Heart right ventricle (tissue), 16 donors: ENCODE measurements at regions not wholly inside any gene's neighbourhood (a gene's known extent, or its start where the extent isn't known, plus 50 kb on each side); places are given as distances from the start of the nearest gene placed in this dataset.

Source experiments
- ATAC-seq, 8 donors: fragments of 200-7000 bp; cut with Tn5 transposase; one replicate each; pipeline ENCODE4 v1.9.1; 2020; ENCODE audit warnings: mild to moderate bottlenecking in 8 of 8, moderate library complexity in 8 of 8, moderate number of reproducible peaks in 1 of 8
- DNase-seq, 2 donors: peaks; one replicate each; pipeline ENCODE4 v3.0.0-alpha.2; 2020
- H3K27ac ChIP-seq, 10 donors: fragments of 200-600 bp; sonication (generic) in 2 of 10; one replicate each; pipeline versions ENCODE4 v1.5.0 to v1.8.0; 2020 to 2022; ENCODE audit warnings: mild to moderate bottlenecking in 3 of 10
- H3K27me3 ChIP-seq, 7 donors: fragments of 200-600 bp; one replicate each; pipeline ENCODE4 v1.8.0; 2021 to 2022; ENCODE audit warnings: mild to moderate bottlenecking in 2 of 7
- H3K36me3 ChIP-seq, 9 donors: fragments of 200-600 bp; sonication (generic) in 1 of 9; one replicate each; pipeline versions ENCODE4 v1.5.0 to v1.8.0; 2020 to 2022; ENCODE audit warnings: mild to moderate bottlenecking in 2 of 9
- H3K4me1 ChIP-seq, 9 donors: fragments of 200-600 bp; sonication (generic) in 1 of 9; one replicate each; pipeline versions ENCODE4 v1.5.0 to v1.8.0; 2020 to 2022; ENCODE audit warnings: mild to moderate bottlenecking in 4 of 9
- H3K4me3 ChIP-seq, 10 donors: fragments of 200-600 bp; sonication (generic) in 2 of 10; one replicate each; pipeline versions ENCODE4 v1.5.0 to v1.8.0; 2020 to 2022; ENCODE audit warnings: mild to moderate bottlenecking in 7 of 10, moderate library complexity in 2 of 10
- H3K9me3 ChIP-seq, 11 donors: fragments of 200-600 bp in 10 of 11; sonication (generic) in 2 of 11; one replicate each; pipeline versions ENCODE4 v1.5.0 to v1.8.0; 2013 to 2022; ENCODE audit warnings: mild to moderate bottlenecking in 2 of 11, control low read depth in 1 of 11, moderate library complexity in 1 of 11
- WGBS, 2 donors: extraction: QIAGEN DNeasy Blood & Tissue Kit; methylation state at CpG; one replicate each; pipeline ENCODE4 v1.1.7; 2013; ENCODE audit warnings: inconsistent platforms in 1 of 2; 5-methylcytosine and 5-hydroxymethylcytosine counted together
- intact Hi-C, 10 donors: fragments of 100-400 bp; cut with DNase I; formaldehyde crosslinking; loops; one replicate each; pipeline versions ENCODE4 v1.11.1 to v1.14.2; 2022
- TF ChIP-seq, protein P1 (sequence below), 9 donors: fragments of 200-600 bp; sonication (generic) in 2 of 9; IDR thresholded peaks; one replicate each; pipeline versions ENCODE4 v1.5.0 to v1.8.0; 2021 to 2022; ENCODE audit warnings: antibody characterized with exemption in 9 of 9, mild to moderate bottlenecking in 5 of 9, moderate library complexity in 1 of 9
- donor health status: Arrhythmogenic right ventricular cardiomyopathy.
- donor health status: ischemic (EF 13 %, LVEDD 7.1; RV severe dilation, severe dysfunction).
- donor health status: healthy with polysubstance abuse.
- donor health status: DM: no; HTN: yes; CAD: no.
- donor health status: DM: no; HTN: no; CAD: no.
- donor health status: ischemic (EF 25% LVEDD 6.9; RV normal size, moderate dysfunction).
- donor health status: ischemic (EF 25% LVEDD 5.7; RV mildly dilated, moderate dysfunction).
- donor health status: healthy.
- donor health status: DM: yes; HTN: yes; CAD: no.
- donor health status: Ischemic cardiomyopathy.
- donor health status: ischemic (EF 35%, LVEDD 5.7; RV mildly dilated, moderate dysfunction).
- donor health status: nonischemic (EF 11% LVEDD 7.7; RV severe dilation, severe dysfunction).
- donor health status: DM: yes; HTN: yes; CAD: no.
- donor health status: PGD.
- donor health status: ischemic (EF 29% LVEDD 5.4; RV normal size, mild dysfunction).
- donor health status: nonischemic (EF 23%, LVEDD 6.1; RV moderate dilation, normal function).

DNA sequence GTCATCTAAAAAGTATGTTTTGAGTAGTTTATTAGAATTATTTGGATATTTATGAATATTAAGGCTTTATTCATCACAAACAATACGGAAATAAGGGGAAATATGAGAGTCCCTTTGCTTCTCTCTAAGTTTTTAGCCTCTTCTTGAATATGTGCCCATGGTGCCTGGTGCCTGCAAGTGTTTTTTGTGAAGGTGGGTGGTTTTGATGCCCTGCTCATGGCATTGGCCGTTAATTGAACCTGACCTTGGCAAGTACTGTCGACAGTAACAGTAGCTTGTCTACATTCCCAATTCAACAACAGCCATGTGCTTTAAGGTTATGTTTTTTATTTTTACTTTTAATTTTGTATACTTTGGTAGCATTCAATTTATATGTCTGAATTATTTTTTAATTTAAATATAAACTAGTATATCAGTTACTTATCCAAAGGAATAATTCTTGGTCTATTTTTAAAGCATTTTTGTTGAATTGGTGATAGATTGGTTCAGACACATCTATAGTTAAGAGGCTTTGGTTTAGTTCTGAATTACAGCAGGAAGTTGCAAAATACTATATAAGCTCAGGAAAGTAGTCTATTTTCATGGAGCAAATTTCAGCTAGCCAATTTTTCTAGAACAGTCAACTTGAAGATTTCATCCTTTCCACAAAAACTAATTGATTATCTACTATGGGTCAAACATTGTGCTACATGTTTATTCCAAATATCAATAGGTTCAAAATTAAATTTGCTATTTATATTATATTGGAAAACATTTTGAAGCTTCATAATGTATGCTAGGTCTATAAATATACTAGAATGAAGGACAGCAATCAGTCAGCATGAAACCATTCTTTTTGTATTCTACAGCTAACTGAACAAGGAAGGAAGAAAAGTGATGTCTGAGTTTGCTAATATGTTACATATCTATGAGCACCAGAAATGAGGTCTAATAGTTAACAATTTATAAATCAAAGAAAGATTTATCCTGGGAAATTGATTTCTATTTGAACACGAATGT is 184.4 kb downstream of the MRPL39 start:
- DNase-seq (no peak), ATAC-seq (no peak)
- Histone ChIP-seq H3K4me3 (no peak overlapping the region), H3K9me3 (no peaks in the 10 kb centered on the region), H3K36me3 (no peaks in the 10 kb centered on the region), H3K4me1 (peaks cover 0 to 8% (median 0%) of the 10 kb centered on the region in 9 donors), H3K27me3 (peaks cover 0 to 23% (median 0%) of the 10 kb centered on the region in 7 donors), H3K27ac (no peak overlapping the region)
- intact Hi-C loops = loop anchor here in 6 of 10 donors (10.0 kb wide), 2 partner anchors 122 to 142 kb away; no protein-coding TSS in a partner anchor
- 83 to 84% methylated on average over 4 of the region's 4 CpGs for WGBS, 2 donors
- TF ChIP-seq, protein P1, sequence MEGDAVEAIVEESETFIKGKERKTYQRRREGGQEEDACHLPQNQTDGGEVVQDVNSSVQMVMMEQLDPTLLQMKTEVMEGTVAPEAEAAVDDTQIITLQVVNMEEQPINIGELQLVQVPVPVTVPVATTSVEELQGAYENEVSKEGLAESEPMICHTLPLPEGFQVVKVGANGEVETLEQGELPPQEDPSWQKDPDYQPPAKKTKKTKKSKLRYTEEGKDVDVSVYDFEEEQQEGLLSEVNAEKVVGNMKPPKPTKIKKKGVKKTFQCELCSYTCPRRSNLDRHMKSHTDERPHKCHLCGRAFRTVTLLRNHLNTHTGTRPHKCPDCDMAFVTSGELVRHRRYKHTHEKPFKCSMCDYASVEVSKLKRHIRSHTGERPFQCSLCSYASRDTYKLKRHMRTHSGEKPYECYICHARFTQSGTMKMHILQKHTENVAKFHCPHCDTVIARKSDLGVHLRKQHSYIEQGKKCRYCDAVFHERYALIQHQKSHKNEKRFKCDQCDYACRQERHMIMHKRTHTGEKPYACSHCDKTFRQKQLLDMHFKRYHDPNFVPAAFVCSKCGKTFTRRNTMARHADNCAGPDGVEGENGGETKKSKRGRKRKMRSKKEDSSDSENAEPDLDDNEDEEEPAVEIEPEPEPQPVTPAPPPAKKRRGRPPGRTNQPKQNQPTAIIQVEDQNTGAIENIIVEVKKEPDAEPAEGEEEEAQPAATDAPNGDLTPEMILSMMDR (IDR thresholded peaks at IDR 0.05) = no peak

DNA sequence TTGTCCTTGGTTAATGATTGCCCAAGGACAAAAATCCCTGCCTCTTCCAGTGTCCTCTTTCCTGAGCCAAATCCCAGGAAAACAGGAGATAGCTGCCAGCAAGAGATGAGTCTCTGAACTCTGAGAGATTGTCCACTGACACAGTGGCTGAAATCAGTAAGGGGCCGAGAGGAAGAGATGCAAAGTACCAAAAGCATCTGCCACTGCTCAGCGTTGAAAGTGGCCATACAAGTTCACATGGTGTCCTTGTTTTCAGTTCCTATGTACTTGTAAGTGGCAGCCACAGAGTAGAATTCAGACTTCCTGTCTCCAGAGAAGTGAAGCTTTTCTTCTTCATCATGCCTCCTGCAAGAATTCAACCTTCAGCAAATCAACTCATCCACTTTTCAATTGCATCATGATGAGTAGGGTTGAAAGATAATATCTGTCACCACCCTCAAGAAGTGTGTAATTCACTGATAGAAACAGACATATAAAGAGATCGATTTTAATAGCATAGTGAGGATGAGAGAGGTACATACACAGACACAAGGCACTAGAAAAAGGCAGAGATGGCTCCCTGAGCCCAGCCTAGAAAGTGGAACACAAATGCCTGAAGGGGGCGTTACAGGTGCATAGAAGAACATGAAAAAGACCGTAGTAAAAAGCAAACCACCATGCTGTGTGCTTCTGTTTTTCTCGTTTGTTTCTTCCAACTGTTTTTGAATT is 185.8 kb downstream of the MRPL39 start:
- Histone ChIP-seq H3K4me1 (peaks cover 0 to 8% (median 0%) of the 10 kb centered on the region in 9 donors), H3K27ac (no peak overlapping the region), H3K27me3 (peaks cover 0 to 23% (median 0%) of the 10 kb centered on the region in 7 donors), H3K9me3 (no peaks in the 10 kb centered on the region), H3K36me3 (no peaks in the 10 kb centered on the region), H3K4me3 (no peak overlapping the region)
- TF ChIP-seq, protein P1 (IDR thresholded peaks at IDR 0.05) = peak in 7 of 9 donors; percentile 37 to 72 (median 56)
- peak in 1 of 2 donors; percentile 17 for DNase-seq
- ATAC-seq = peak in 6 of 8 donors; percentile 33 to 56 (median 50)
- intact Hi-C loops = loop anchor here in 6 of 10 donors (10.0 kb wide), 2 partner anchors 123 to 143 kb away; no protein-coding TSS in a partner anchor
- 20 to 25% methylated on average over 6 of the region's 6 CpGs for WGBS, 2 donors

DNA sequence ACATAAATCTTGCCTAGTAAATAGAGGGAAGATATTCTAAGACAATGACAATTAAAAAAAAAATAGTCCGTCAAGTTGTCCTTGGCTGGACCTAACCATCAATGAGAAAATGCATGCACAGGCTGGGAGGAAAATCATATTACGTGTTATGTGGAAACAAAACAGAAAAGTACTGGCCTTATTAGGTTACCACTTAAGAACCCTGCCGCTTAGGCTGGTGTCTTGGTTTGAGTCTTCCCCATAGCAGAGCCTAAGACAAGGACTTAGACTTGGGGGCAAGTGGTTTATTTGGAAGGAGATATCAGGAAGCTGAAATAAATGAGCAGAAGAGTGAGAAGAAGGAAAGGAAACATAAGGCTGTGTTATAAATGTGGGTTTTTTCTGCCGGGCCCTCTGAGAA is 186.4 kb downstream of the MRPL39 start:
- Histone ChIP-seq H3K9me3 (no peaks in the 10 kb centered on the region), H3K4me1 (peaks cover 0 to 8% (median 0%) of the 10 kb centered on the region in 9 donors), H3K27me3 (peaks cover 0 to 17% (median 0%) of the 10 kb centered on the region in 7 donors), H3K27ac (no peak overlapping the region), H3K4me3 (no peak overlapping the region), H3K36me3 (no peaks in the 10 kb centered on the region)
- no peak for DNase-seq
- TF ChIP-seq, protein P1 (IDR thresholded peaks at IDR 0.05) = no peak
- no peak for ATAC-seq
- intact Hi-C loops = loop anchor here in 6 of 10 donors (10.0 kb wide), 2 partner anchors 124 to 144 kb away; no protein-coding TSS in a partner anchor
- 90 to 94% methylated on average over 4 of the region's 4 CpGs for WGBS, 2 donors

DNA sequence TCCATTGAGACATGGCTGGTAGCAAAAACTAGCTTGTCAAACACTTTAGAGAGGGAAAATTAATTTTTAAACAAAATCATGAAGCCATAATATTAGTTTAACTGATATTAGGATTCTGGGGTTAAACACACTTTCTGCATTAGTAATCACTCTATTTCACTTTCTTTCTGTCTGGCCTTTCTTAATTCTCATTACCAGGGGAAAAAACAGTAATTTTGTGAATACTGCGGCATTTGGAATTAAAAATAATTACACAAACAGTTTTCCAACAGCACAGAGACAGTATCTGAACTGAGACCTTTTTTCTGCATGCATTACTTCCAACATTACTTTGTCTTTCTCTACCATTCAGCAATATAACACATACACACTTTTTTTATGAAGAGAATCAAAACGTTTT is 190.6 kb downstream of the MRPL39 start:
- TF ChIP-seq, protein P1 (IDR thresholded peaks at IDR 0.05) = no peak
- Histone ChIP-seq H3K9me3 (peaks cover 0 to 13% (median 0%) of the 10 kb centered on the region in 11 donors), H3K27ac (no peak overlapping the region), H3K36me3 (no peaks in the 10 kb centered on the region), H3K4me1 (peaks cover 0 to 6% (median 0%) of the 10 kb centered on the region in 9 donors), H3K4me3 (no peak overlapping the region), H3K27me3 (peaks cover 0 to 5% (median 0%) of the 10 kb centered on the region in 7 donors)
- intact Hi-C loops = loop anchor here in 1 of 10 donors (10.0 kb wide), 1 partner anchor 798 kb away; no protein-coding TSS in a partner anchor
- 67 to 73% methylated on average over 2 of the region's 2 CpGs for WGBS, 2 donors
- ATAC-seq = no peak
- DNase-seq = no peak
